PC-9 (cell line): ENCODE measurements at regions not wholly inside any gene's neighbourhood (a gene's known extent, or its start where the extent isn't known, plus 50 kb on each side); places are given as distances from the start of the nearest gene placed in this dataset.

Experiments used
- BruUV-seq: library from RNA; stranded (reverse); fragments of 400-500 nt; replicated peaks from 2 replicates; lab custom pipeline; 2021; lab: Mats Ljungman, UMichigan
- CTCF ChIA-PET: fragments of 300-600 bp; sonication (Branson Sonifier 250); formaldehyde crosslinking; loops from one replicate; lab custom pipeline; 2022; ENCODE audit warnings: antibody characterized with exemption; lab: Charles Lee
- POLR2A ChIA-PET: fragments of 300-600 bp; sonication (Branson Sonifier 250); formaldehyde crosslinking; loops from one replicate; lab custom pipeline; 2022; ENCODE audit warnings: antibody characterized with exemption; ENCODE audit not compliant: unreplicated experiment; lab: Charles Lee
- DNase-seq, 2 experiments: peaks; one replicate each; pipeline versions ENCODE4 v3.0.0 to v3.0.0-alpha.2; 2015 to 2022; ENCODE audit warnings: mixed read lengths in 1 of 2
- H2AFZ ChIP-seq: fragments of 200-600 bp; sonication (generic); 2 replicates; pipeline ENCODE4 v1.8.1; 2017; ENCODE audit warnings: antibody characterized with exemption
- H3F3A ChIP-seq: fragments of 200-600 bp; sonication (generic); 2 replicates; pipeline ENCODE4 v1.8.1; 2017; ENCODE audit warnings: antibody characterized with exemption, mild to moderate bottlenecking, low read depth; ENCODE audit not compliant: insufficient read depth
- H3K27ac ChIP-seq: fragments of 200-600 bp; sonication (generic); 2 replicates; pipeline ENCODE4 v1.6.1; 2016; ENCODE audit warnings: mixed run types
- H3K27me3 ChIP-seq: fragments of 200-600 bp; sonication (generic); 2 replicates; pipeline ENCODE4 v1.6.1; 2016; ENCODE audit warnings: low read depth, mixed run types; ENCODE audit not compliant: insufficient read depth
- H3K36me3 ChIP-seq: fragments of 200-600 bp; sonication (generic); 2 replicates; pipeline ENCODE4 v1.6.1; 2016; ENCODE audit warnings: low read depth, mixed run types
- H3K4me1 ChIP-seq: fragments of 200-600 bp; sonication (generic); replicated peaks from 2 replicates; pipeline ENCODE4 v1.6.1; 2016; ENCODE audit warnings: mixed run types; ENCODE audit not compliant: insufficient read depth
- H3K4me2 ChIP-seq: fragments of 200-600 bp; sonication (generic); 2 replicates; pipeline ENCODE4 v1.6.1; 2017; ENCODE audit warnings: mixed run types
- H3K4me3 ChIP-seq: fragments of 200-600 bp; sonication (generic); 2 replicates; pipeline ENCODE4 v1.6.1; 2016; ENCODE audit warnings: mixed run types
- H3K79me2 ChIP-seq: fragments of 200-600 bp; sonication (generic); 2 replicates; pipeline ENCODE4 v1.6.1; 2017; ENCODE audit warnings: low read depth, mixed run types
- H3K9me2 ChIP-seq: fragments of 200-600 bp; sonication (generic); 2 replicates; pipeline ENCODE4 v1.8.1; 2017; ENCODE audit warnings: mild to moderate bottlenecking; ENCODE audit not compliant: insufficient read depth
- H3K9me3 ChIP-seq: fragments of 200-600 bp; sonication (generic); 2 replicates; pipeline ENCODE4 v1.8.1; 2016; ENCODE audit warnings: low read depth; ENCODE audit not compliant: insufficient read depth
- H4K20me1 ChIP-seq: fragments of 200-600 bp; sonication (generic); 2 replicates; pipeline ENCODE4 v1.8.1; 2017; ENCODE audit not compliant: insufficient read depth
- EZH2 ChIP-seq: fragments of 200-600 bp; sonication (generic); IDR thresholded peaks from 2 replicates; pipeline ENCODE4 v1.8.0; 2017; ENCODE audit warnings: antibody characterized with exemption, low read depth
- intact Hi-C: fragments of 100-400 bp; cut with micrococcal nuclease; formaldehyde crosslinking; loops from one replicate; pipeline ENCODE4 v1.10.0; 2022; ENCODE audit not compliant: unreplicated experiment
- TF ChIP-seq, protein P1 (sequence below): fragments of 200-600 bp; sonication (generic); conservative IDR thresholded peaks from 2 replicates; pipeline ENCODE4 v1.6.1; 2017; ENCODE audit warnings: mixed run types, antibody characterized with exemption, mild to moderate bottlenecking, moderate library complexity

GRCh38 chr6:115221198-115221597 is 839.5 kb downstream of the FRK start:
- no peaks in the 10 kb centered on the region for H3K4me1 ChIP-seq
- intact Hi-C loops, result no loop called here
- H2AFZ ChIP-seq, result no peak overlapping the region
- TF ChIP-seq, protein P1, sequence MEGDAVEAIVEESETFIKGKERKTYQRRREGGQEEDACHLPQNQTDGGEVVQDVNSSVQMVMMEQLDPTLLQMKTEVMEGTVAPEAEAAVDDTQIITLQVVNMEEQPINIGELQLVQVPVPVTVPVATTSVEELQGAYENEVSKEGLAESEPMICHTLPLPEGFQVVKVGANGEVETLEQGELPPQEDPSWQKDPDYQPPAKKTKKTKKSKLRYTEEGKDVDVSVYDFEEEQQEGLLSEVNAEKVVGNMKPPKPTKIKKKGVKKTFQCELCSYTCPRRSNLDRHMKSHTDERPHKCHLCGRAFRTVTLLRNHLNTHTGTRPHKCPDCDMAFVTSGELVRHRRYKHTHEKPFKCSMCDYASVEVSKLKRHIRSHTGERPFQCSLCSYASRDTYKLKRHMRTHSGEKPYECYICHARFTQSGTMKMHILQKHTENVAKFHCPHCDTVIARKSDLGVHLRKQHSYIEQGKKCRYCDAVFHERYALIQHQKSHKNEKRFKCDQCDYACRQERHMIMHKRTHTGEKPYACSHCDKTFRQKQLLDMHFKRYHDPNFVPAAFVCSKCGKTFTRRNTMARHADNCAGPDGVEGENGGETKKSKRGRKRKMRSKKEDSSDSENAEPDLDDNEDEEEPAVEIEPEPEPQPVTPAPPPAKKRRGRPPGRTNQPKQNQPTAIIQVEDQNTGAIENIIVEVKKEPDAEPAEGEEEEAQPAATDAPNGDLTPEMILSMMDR, result no peak
- no peak for TF ChIP-seq EZH2
- no TSS peak for BruUV-seq
- H3K9me3 ChIP-seq, result no peaks in the 10 kb centered on the region
- H3K27ac ChIP-seq, result no peak overlapping the region
- no peaks in the 10 kb centered on the region for H3K36me3 ChIP-seq
- H3K79me2 ChIP-seq, result no peaks in the 10 kb centered on the region
- POLR2A ChIA-PET, result no interaction called here
- no peak for DNase-seq
- CTCF ChIA-PET, result no interaction called here
- no peak overlapping the region for H3K4me2 ChIP-seq
- H4K20me1 ChIP-seq, result no peaks in the 10 kb centered on the region
- H3F3A ChIP-seq, result no peaks in the 10 kb centered on the region
- H3K27me3 ChIP-seq, result no peaks in the 10 kb centered on the region
- no peaks in the 10 kb centered on the region for H3K9me2 ChIP-seq
- no peak overlapping the region for H3K4me3 ChIP-seq

DNA sequence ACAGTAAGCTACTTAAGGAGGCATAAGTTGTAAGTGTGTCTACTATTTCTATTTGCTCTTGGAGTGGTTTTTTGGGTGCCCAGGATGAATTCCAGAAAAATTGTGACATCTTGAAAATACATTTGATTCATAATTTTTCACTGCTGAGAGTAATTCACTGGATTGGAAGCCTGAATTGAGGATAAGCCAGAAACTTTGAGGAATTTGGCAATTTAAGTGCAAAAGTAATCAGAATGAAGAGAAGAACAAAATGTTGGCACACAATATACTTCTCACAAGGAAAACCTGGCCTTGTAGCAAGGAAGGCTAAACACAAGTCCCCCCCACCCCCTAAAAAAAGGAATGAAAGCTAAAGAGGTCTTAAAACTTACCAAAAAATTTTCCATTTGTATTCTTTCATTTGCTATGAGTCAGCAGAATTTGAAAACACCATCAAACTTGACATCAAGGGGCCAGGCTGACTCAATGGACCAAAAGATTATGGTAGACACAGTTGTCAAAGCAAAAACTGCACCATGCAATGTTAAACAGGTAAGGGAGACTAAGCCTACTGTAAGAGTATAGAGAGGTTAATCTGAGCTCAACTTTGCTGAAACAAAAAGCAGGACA is 840.0 kb downstream of the FRK start:
- Histone ChIP-seq H3K79me2 (no peaks in the 10 kb centered on the region), H3K27ac (no peak overlapping the region), H4K20me1 (no peaks in the 10 kb centered on the region), H3K9me2 (no peaks in the 10 kb centered on the region), H2AFZ (no peak overlapping the region), H3K4me1 (no peaks in the 10 kb centered on the region), H3K36me3 (no peaks in the 10 kb centered on the region), H3K9me3 (no peaks in the 10 kb centered on the region), H3K4me2 (no peak overlapping the region), H3K27me3 (no peaks in the 10 kb centered on the region), H3K4me3 (no peak overlapping the region), H3F3A (no peaks in the 10 kb centered on the region)
- CTCF ChIA-PET, result no interaction called here
- intact Hi-C loops, result no loop called here
- DNase-seq, result no peak
- TF ChIP-seq EZH2, result no peak
- TF ChIP-seq, protein P1, result no peak
- BruUV-seq, result no TSS peak
- POLR2A ChIA-PET, result no interaction called here

GRCh38 chr6:115219645-115220044 is 841.0 kb downstream of the FRK start:
- no TSS peak for BruUV-seq
- no peak for DNase-seq
- Histone ChIP-seq H3K4me3 (no peak overlapping the region), H3K27ac (no peak overlapping the region), H3K27me3 (no peaks in the 10 kb centered on the region), H3K4me2 (no peak overlapping the region), H3K9me3 (no peaks in the 10 kb centered on the region), H3K36me3 (no peaks in the 10 kb centered on the region), H3K79me2 (no peaks in the 10 kb centered on the region), H4K20me1 (no peaks in the 10 kb centered on the region), H3F3A (no peaks in the 10 kb centered on the region), H3K9me2 (no peaks in the 10 kb centered on the region), H2AFZ (no peak overlapping the region), H3K4me1 (no peaks in the 10 kb centered on the region)
- intact Hi-C loops, result no loop called here
- TF ChIP-seq EZH2, result no peak
- TF ChIP-seq, protein P1, result no peak
- ChIA-PET CTCF (no interaction called here), POLR2A (no interaction called here)
